HG03342 (cell line): ENCODE measurements at regions not wholly inside any gene's neighbourhood (a gene's known extent, or its start where the extent isn't known, plus 50 kb on each side); places are given as distances from the start of the nearest gene placed in this dataset.

Experiments
- ATAC-seq: cut with Tn5 transposase; IDR thresholded peaks from one replicate; pipeline ENCODE4 v1.9.1; 2021; ENCODE audit warnings: mild to moderate bottlenecking, moderate library complexity; ENCODE audit not compliant: unreplicated experiment

- no peak for ATAC-seq
Observed at GRCh38 chr6:41470331-41471063, 75.7 kb upstream of the FOXP4 start.

DNA sequence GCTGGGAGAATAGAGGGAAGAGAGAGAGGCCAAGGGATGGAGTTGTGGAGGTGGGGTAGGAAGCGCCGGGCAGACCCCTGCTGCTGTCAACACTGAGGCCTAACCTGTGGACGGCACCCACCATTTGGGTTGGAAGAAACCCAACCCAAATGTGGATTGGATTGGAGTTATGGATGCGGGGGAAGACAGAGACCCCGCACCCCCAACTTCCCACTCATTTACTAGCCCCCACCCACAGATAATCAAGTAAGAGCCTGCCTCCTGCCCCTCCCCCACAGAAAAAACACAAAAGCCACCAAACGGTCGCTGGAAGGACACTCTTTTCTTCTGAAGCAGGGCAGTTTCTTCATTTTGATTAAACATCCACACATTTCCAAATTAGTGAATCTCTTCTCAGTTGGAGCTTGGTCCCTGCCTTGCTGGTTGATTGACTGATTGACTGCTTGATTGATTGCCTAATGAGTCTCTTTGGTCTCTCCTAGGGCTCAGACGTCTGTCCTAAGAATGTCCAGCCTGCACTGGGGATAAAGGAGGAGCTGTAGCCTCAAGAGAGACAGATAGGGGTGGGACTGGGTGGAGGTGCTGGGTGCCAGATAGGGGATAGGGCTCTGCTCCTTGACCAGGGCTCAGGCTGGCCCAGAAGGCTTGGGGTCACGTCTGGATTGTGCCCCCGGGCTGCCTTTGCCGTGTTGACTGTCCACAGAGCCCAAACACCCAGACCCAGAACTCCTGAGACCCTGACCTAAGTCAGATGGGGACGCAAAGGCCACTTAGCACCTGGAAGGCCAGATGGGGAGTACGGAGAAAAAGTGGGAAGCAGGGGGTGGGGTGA is 74.9 kb upstream of the FOXP4 start:
- ATAC-seq, result no peak

DNA sequence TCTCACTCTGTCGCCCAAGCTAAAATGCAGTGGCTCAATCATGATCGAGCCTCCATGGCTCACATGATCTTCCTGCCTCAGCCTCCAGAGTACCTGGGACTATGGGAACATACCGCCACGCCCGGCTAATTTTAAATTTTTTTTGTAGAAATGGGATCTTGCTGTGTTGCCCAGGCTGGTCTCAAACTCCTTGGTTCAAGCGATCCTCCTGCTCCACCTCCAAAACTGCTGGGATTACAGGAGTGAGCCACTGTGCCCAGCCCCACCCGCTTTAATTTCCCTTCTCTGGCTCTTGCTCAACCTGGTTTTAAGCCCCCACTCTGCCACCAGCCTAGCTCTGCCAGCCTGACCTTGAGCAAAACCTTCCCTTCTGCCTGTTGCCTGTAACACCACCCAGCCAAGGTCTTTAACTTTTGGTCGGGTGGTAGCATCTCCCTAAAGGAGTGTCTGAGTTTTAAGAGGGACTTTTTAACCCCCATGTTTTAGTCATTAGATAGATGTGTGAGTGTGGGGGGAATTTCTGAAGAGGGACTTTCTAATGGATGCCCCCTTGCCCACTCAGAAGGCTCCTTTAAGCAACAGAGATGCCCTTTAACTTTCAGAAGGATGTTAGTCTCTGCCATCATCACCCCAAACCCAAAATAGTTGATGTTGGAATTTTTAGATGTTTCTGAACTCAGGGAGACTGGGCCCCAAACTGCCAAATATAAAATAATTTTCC is 71.8 kb upstream of the FOXP4 start:
- ATAC-seq, result no peak

DNA sequence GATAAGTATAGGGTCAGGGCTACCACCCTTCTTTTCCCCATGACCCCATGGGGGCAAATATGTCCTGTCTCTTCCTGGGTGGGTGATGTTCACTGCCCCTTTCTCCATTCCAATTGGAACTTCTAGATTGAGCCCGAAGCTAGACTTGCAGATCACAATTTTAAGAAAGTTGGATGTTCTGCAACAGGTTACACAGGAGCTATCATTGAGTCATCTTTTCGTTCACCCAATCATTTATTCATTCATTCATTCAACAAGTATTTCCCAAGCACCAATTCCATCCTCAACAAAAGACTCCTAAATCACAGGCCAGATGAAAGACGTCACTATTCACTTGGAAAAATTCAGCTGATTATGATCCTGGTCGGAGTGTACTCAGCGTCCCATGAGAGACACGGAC is 71.0 kb upstream of the FOXP4 start:
- ATAC-seq, result no peak

- ATAC-seq, result no peak
Observed at GRCh38 chr6:41475737-41476357, 70.3 kb upstream of the FOXP4 start.

GRCh38 chr6:41476401-41476800 is 69.8 kb upstream of the FOXP4 start:
- ATAC-seq, result no peak

DNA sequence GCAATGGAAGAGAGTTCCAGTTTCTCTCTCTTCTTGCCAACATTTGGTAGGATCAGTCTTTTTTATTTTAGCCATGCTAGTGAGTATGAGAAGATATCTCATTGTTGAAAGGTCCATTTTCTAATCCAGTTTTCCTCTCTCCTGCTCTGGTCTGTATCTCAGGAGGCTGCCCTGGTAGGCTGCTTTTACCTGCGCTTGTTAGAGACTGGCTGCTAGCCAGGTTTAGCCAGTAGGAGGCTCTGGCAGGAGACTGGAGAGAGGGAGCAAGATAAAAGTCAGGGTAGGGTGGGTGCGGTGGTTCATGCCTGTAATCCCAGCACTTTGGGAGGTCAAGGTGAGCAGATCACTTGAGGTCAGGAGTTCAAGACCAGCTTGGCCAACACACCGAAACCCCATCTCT is 68.6 kb upstream of the FOXP4 start:
- ATAC-seq, result no peak

GRCh38 chr6:41483943-41484342 is 62.2 kb upstream of the FOXP4 start:
- no peak for ATAC-seq

DNA sequence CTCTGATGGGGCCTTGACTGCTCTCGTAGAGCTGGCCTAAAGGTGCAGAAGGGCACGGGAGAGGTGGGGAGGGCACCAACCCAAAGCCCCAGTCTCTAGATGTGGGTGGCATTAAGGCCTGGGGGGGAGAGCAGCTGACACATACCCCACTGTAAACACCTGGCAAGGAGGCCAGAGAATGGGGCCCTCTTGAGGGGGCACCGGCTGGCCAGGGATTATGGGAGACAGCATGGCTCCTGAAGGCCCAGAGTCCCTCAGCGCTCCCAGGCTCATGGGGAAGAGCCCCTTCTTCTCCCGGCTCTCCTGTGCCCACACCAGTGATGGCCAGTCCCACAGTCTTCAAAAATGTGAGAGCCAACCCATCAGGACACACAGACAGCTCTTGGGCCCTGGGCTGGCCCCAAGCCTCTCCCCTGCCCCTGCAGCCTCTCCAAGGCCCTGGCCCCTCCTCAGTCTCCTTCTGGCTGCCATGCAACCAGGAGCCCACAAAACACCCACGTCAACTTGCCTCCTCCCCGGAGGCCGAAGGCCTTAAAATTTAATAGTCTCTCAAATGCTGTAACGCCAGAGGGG is 58.2 kb upstream of the FOXP4 start:
- ATAC-seq, result no peak

DNA sequence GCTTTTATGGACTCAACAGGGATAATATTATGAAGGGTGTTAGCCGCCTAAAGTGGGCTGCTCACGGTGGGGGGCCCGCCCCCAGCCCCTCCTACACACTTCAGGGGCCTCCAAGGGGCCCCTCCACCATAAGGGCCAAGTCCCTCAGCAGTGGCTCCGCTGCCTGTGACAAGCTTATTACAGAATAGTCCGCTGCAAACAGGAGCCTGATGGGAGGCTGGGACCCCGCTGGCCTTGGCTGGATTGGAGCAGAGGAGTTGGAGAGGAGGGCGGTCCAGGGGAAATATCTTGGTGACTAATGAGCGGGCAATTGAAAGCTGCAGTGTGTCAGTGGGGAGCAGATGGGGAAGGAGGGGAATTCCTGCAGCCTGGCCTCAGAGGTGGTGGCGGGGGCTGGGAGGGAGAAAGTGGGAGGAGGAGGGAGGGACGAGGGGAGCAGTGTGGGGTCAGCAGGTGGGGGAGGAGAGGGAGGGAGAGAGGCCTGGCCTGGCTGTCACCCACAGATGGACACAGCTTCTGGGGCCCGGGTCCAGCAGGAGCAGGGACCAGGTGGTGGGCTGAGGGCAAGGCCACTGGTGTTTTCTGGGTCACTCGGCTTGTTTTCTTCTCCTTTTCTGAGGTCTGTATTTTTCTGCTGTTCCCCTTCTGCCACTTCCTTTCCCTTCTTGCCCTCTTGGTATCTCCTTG is 57.6 kb upstream of the FOXP4 start:
- no peak for ATAC-seq

GRCh38 chr6:41489120-41489851 is 56.9 kb upstream of the FOXP4 start:
- no peak for ATAC-seq

DNA sequence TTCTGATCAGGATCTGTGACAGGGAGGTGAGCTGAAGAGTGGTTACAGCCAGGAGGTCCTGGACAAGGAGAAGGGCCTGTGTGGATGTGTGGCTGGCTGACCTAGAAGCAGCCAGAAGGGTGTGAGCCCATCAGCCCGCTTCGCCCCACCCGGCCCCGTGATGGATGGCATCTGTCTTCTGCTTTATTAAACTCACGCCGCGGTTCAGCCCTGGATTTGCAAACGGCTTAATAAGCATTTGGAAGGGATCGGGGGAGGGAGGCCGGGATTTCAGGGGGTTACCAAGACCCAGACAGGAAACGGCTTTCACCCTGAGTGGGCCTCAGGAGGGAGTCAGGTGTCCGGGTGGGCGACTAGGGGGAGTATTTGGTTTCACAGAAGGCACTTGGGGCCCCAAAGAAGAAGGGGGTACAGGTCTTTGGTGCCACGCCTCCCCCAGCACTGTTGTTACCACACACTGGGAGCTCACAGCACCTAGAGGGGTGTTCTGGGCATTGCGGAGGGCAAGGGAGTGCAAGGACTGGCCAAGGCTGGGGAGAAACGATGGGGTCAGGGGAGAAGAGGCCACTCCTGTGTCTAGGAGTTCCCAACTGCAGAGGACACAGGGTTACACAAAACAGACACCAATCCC is 53.8 kb upstream of the FOXP4 start:
- ATAC-seq, result no peak

DNA sequence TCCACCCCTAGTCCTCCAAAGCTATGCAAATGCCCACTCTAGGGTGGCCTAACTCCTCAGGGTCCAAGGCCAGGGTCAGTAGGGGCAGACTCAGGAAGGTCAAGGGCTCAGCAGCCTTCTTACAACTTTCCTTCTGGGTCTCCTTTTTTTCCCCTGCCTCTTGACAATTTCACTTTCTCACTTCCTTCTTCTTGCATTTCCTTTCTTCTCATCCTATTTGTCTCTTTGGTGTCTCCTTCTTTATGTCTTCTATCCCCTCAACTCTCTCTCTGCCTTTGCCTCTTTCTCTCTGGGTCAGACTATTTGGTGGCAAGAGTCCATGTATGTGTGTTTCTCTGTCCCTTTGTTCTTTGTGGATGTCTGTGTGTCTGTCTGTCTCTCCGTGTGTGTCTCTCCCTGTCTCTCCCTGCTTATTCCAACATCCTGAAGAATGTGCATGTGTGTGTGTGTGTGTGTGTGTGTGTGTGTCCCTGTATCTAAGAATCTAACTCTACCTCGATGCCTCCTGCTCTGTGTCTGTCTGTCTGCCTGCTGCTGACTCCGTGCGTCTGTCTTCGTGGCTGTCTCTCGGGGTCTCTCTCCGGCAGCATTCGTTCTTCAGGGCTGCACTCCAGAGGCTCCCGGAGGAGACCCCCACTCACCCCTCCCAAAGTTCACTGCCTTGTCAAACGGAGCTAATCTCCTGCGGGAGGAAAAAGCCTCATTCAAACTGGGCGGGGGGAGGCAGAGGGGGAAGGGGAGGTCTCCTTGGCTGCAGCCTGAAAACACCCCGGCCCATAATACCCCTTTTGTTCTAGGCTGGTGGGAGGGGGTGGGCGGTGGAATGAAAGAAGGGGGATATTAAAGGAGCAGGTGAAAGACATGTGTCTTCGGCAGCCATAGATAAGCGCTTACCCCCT is 51.7 kb upstream of the FOXP4 start:
- no peak for ATAC-seq
